ENCODE measurements at regions not wholly inside any gene's neighbourhood (a gene's known extent, or its start where the extent isn't known, plus 50 kb on each side); places are given as distances from the start of the nearest gene placed in this dataset.

GRCh38 chr5:143515829-143516228 is 112.3 kb upstream of the NR3C1 start:
- no peaks in the 10 kb centered on the region for H3K27me3 Mint-ChIP-seq
- H3K9me3 Mint-ChIP-seq: no peaks in the 10 kb centered on the region
- no peaks in the 10 kb centered on the region for H3K36me3 Mint-ChIP-seq (ENCODE audit: low read depth)
- peaks cover 5% of the 10 kb centered on the region for H3K4me1 Mint-ChIP-seq (ENCODE audit: low read depth)
- H3K4me3 Mint-ChIP-seq: no peak overlapping the region
- no peak for DNase-seq
- H3K27ac Mint-ChIP-seq: no peak overlapping the region

GRCh38 chr5:143514616-143515335 is 111.3 kb upstream of the NR3C1 start:
- H3K27ac Mint-ChIP-seq: no peak overlapping the region
- no peaks in the 10 kb centered on the region for H3K9me3 Mint-ChIP-seq
- no peak for DNase-seq
- no peak overlapping the region for H3K4me3 Mint-ChIP-seq
- H3K27me3 Mint-ChIP-seq: no peaks in the 10 kb centered on the region
- peaks cover 5% of the 10 kb centered on the region for H3K4me1 Mint-ChIP-seq (ENCODE audit: low read depth)
- no peaks in the 10 kb centered on the region for H3K36me3 Mint-ChIP-seq (ENCODE audit: low read depth)

GRCh38 chr5:143513720-143514119 is 110.2 kb upstream of the NR3C1 start:
- no peak overlapping the region for H3K27ac Mint-ChIP-seq
- peaks cover 5% of the 10 kb centered on the region for H3K4me1 Mint-ChIP-seq (ENCODE audit: low read depth)
- no peak for DNase-seq
- H3K4me3 Mint-ChIP-seq: no peak overlapping the region
- no peaks in the 10 kb centered on the region for H3K9me3 Mint-ChIP-seq
- no peaks in the 10 kb centered on the region for H3K27me3 Mint-ChIP-seq
- no peaks in the 10 kb centered on the region for H3K36me3 Mint-ChIP-seq (ENCODE audit: low read depth)

- no peak overlapping the region for H3K27ac Mint-ChIP-seq
These were observed 108.2 kb upstream of the NR3C1 start for GRCh38 chr5:143511736-143512135.

GRCh38 chr5:143509758-143510221 is 106.3 kb upstream of the NR3C1 start:
- Mint-ChIP-seq H3K4me3 (no peak overlapping the region), H3K9me3 (peaks cover 2% of the 10 kb centered on the region), H3K27ac (no peak overlapping the region), H3K4me1 (ENCODE audit: low read depth) (peaks cover 5% of the 10 kb centered on the region), H3K27me3 (no peaks in the 10 kb centered on the region), H3K36me3 (ENCODE audit: low read depth) (no peaks in the 10 kb centered on the region)
- DNase-seq: no peak

More at GRCh38 chr5:143511736-143512135, 108.2 kb upstream of the NR3C1 start:
- H3K27me3 Mint-ChIP-seq: no peaks in the 10 kb centered on the region
- H3K36me3 Mint-ChIP-seq (ENCODE audit: low read depth): no peaks in the 10 kb centered on the region
- no peaks in the 10 kb centered on the region for H3K9me3 Mint-ChIP-seq
- no peak for DNase-seq
- peaks cover 5% of the 10 kb centered on the region for H3K4me1 Mint-ChIP-seq (ENCODE audit: low read depth)
- no peak overlapping the region for H3K4me3 Mint-ChIP-seq

GRCh38 chr5:143506836-143507552 is 103.5 kb upstream of the NR3C1 start:
- peaks cover 3% of the 10 kb centered on the region for H3K9me3 Mint-ChIP-seq
- no peak overlapping the region for H3K4me3 Mint-ChIP-seq
- H3K4me1 Mint-ChIP-seq (ENCODE audit: low read depth): no peaks in the 10 kb centered on the region
- no peaks in the 10 kb centered on the region for H3K27me3 Mint-ChIP-seq
- no peak overlapping the region for H3K27ac Mint-ChIP-seq
- no peak for DNase-seq
- no peaks in the 10 kb centered on the region for H3K36me3 Mint-ChIP-seq (ENCODE audit: low read depth)

GRCh38 chr5:143505934-143506333 is 102.4 kb upstream of the NR3C1 start:
- H3K36me3 Mint-ChIP-seq (ENCODE audit: low read depth): no peaks in the 10 kb centered on the region
- H3K9me3 Mint-ChIP-seq: peaks cover 3% of the 10 kb centered on the region
- no peaks in the 10 kb centered on the region for H3K4me1 Mint-ChIP-seq (ENCODE audit: low read depth)
- H3K4me3 Mint-ChIP-seq: no peak overlapping the region
- no peak for DNase-seq
- no peaks in the 10 kb centered on the region for H3K27me3 Mint-ChIP-seq
- no peak overlapping the region for H3K27ac Mint-ChIP-seq

- H3K4me3 Mint-ChIP-seq: no peak overlapping the region
- H3K4me1 Mint-ChIP-seq (ENCODE audit: low read depth): no peaks in the 10 kb centered on the region
- no peaks in the 10 kb centered on the region for H3K36me3 Mint-ChIP-seq (ENCODE audit: low read depth)
- DNase-seq: no peak
- no peaks in the 10 kb centered on the region for H3K27me3 Mint-ChIP-seq
- no peak overlapping the region for H3K27ac Mint-ChIP-seq
- peaks cover 3% of the 10 kb centered on the region for H3K9me3 Mint-ChIP-seq
These were observed 101.9 kb upstream of the NR3C1 start for GRCh38 chr5:143505354-143505753.

- H3K27ac Mint-ChIP-seq: no peak overlapping the region
These were observed 98.0 kb upstream of the NR3C1 start for GRCh38 chr5:143501310-143502044.

GRCh38 chr5:143499480-143500114 is 96.1 kb upstream of the NR3C1 start:
- no peaks in the 10 kb centered on the region for H3K9me3 Mint-ChIP-seq
- no peaks in the 10 kb centered on the region for H3K36me3 Mint-ChIP-seq (ENCODE audit: low read depth)
- H3K4me3 Mint-ChIP-seq: no peak overlapping the region
- no peaks in the 10 kb centered on the region for H3K4me1 Mint-ChIP-seq (ENCODE audit: low read depth)
- DNase-seq: no peak
- H3K27me3 Mint-ChIP-seq: no peaks in the 10 kb centered on the region
- no peak overlapping the region for H3K27ac Mint-ChIP-seq

More at GRCh38 chr5:143501310-143502044, 98.0 kb upstream of the NR3C1 start:
- H3K4me1 Mint-ChIP-seq (ENCODE audit: low read depth): no peaks in the 10 kb centered on the region
- H3K36me3 Mint-ChIP-seq (ENCODE audit: low read depth): no peaks in the 10 kb centered on the region
- DNase-seq: no peak
- H3K4me3 Mint-ChIP-seq: no peak overlapping the region
- peaks cover 3% of the 10 kb centered on the region for H3K9me3 Mint-ChIP-seq
- no peaks in the 10 kb centered on the region for H3K27me3 Mint-ChIP-seq

GRCh38 chr5:143498821-143499220 is 95.3 kb upstream of the NR3C1 start:
- DNase-seq: no peak
- Mint-ChIP-seq H3K27me3 (no peaks in the 10 kb centered on the region), H3K27ac (no peak overlapping the region), H3K9me3 (no peaks in the 10 kb centered on the region), H3K4me3 (no peak overlapping the region), H3K4me1 (ENCODE audit: low read depth) (no peaks in the 10 kb centered on the region), H3K36me3 (ENCODE audit: low read depth) (no peaks in the 10 kb centered on the region)

- H3K9me3 Mint-ChIP-seq: no peaks in the 10 kb centered on the region
- H3K4me3 Mint-ChIP-seq: no peak overlapping the region
- no peaks in the 10 kb centered on the region for H3K36me3 Mint-ChIP-seq (ENCODE audit: low read depth)
- H3K27me3 Mint-ChIP-seq: no peaks in the 10 kb centered on the region
- H3K4me1 Mint-ChIP-seq (ENCODE audit: low read depth): no peaks in the 10 kb centered on the region
- H3K27ac Mint-ChIP-seq: no peak overlapping the region
- no peak for DNase-seq
These were observed 94.3 kb upstream of the NR3C1 start for GRCh38 chr5:143497749-143498148.

- H3K27ac Mint-ChIP-seq: no peak overlapping the region
- DNase-seq: no peak
- H3K9me3 Mint-ChIP-seq: no peaks in the 10 kb centered on the region
- no peak overlapping the region for H3K4me3 Mint-ChIP-seq
- no peaks in the 10 kb centered on the region for H3K36me3 Mint-ChIP-seq (ENCODE audit: low read depth)
- no peaks in the 10 kb centered on the region for H3K4me1 Mint-ChIP-seq (ENCODE audit: low read depth)
- H3K27me3 Mint-ChIP-seq: no peaks in the 10 kb centered on the region
These were observed 93.5 kb upstream of the NR3C1 start for GRCh38 chr5:143496943-143497342.

- no peak for DNase-seq
- Mint-ChIP-seq H3K4me1 (ENCODE audit: low read depth) (no peaks in the 10 kb centered on the region), H3K36me3 (ENCODE audit: low read depth) (no peaks in the 10 kb centered on the region), H3K27ac (no peak overlapping the region), H3K27me3 (no peaks in the 10 kb centered on the region), H3K9me3 (no peaks in the 10 kb centered on the region), H3K4me3 (no peak overlapping the region)
These were observed 92.4 kb upstream of the NR3C1 start for GRCh38 chr5:143495821-143496275.

Data from activated T-cell treated with anti-CD3 and anti-CD28 coated beads, Interleukin-2, amount 50 U/mL, for 24 hours (primary cell).